ENCODE measurements at regions not wholly inside any gene's neighbourhood (a gene's known extent, or its start where the extent isn't known, plus 50 kb on each side); places are given as distances from the start of the nearest gene placed in this dataset.

DNA sequence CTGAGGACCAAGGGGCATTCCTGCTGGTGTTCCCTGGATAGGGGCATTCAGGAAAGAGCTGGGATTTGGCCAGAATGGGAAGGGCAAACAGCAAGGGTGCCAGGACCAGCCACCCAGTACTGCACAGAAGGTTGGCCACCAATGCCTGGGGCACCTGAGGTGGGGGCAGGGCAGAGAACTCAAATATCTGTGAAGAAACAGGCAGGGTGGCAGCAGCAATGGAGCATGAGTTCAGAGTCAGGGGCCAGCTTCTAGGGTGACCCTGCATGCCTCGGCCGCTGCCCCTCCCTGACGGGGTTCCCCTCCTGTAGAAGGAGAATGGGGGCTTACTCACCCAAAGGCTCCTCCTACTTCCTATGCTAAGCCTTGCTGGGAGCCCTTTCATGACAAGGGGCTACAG, 79.3 kb upstream of the SHANK2 start:
- TF ChIP-seq, protein P1, sequence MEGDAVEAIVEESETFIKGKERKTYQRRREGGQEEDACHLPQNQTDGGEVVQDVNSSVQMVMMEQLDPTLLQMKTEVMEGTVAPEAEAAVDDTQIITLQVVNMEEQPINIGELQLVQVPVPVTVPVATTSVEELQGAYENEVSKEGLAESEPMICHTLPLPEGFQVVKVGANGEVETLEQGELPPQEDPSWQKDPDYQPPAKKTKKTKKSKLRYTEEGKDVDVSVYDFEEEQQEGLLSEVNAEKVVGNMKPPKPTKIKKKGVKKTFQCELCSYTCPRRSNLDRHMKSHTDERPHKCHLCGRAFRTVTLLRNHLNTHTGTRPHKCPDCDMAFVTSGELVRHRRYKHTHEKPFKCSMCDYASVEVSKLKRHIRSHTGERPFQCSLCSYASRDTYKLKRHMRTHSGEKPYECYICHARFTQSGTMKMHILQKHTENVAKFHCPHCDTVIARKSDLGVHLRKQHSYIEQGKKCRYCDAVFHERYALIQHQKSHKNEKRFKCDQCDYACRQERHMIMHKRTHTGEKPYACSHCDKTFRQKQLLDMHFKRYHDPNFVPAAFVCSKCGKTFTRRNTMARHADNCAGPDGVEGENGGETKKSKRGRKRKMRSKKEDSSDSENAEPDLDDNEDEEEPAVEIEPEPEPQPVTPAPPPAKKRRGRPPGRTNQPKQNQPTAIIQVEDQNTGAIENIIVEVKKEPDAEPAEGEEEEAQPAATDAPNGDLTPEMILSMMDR (IDR thresholded peaks at IDR 0.05): no peak
- no peak for TF ChIP-seq POLR2A (IDR thresholded peaks at IDR 0.05)
